Heart left ventricle (tissue), 16 donors: ENCODE measurements at regions not wholly inside any gene's neighbourhood (a gene's known extent, or its start where the extent isn't known, plus 50 kb on each side); places are given as distances from the start of the nearest gene placed in this dataset.

Experiments used
- ATAC-seq, 4 donors: fragments of 200-7000 bp; cut with Tn5 transposase; one replicate each; pipeline ENCODE4 v1.9.1; 2020 to 2022; ENCODE audit warnings: moderate library complexity in 4 of 4, mild to moderate bottlenecking in 3 of 4, moderate number of reproducible peaks in 1 of 4
- DNase-seq, 5 donors: peaks; one replicate each; pipeline ENCODE4 v3.0.0-alpha.2; 2020
- H3K27ac ChIP-seq, 12 donors: fragments of 200-600 bp; sonication (generic) in 4 of 12; one replicate each; pipeline versions ENCODE4 v1.5.0 to v1.8.0; 2016 to 2022; ENCODE audit warnings: mild to moderate bottlenecking in 2 of 12
- H3K27me3 ChIP-seq, 9 donors: fragments of 200-600 bp; sonication (generic) in 2 of 9; one replicate each; pipeline versions ENCODE4 v1.5.1 to v1.8.0; 2016 to 2022; ENCODE audit warnings: mild to moderate bottlenecking in 3 of 9
- H3K36me3 ChIP-seq, 9 donors: fragments of 200-600 bp; sonication (generic) in 2 of 9; one replicate each; pipeline versions ENCODE4 v1.5.0 to v1.8.0; 2018 to 2022; ENCODE audit warnings: mild to moderate bottlenecking in 2 of 9
- H3K4me1 ChIP-seq, 12 donors: fragments of 200-600 bp; sonication (generic) in 4 of 12; one replicate each; pipeline versions ENCODE4 v1.5.0 to v1.8.0; 2016 to 2022; ENCODE audit warnings: mild to moderate bottlenecking in 3 of 12
- H3K4me3 ChIP-seq, 12 donors: fragments of 200-600 bp; sonication (generic) in 4 of 12; one replicate each; pipeline versions ENCODE4 v1.5.0 to v1.8.0; 2017 to 2022; ENCODE audit warnings: mild to moderate bottlenecking in 9 of 12, moderate library complexity in 4 of 12
- H3K9me3 ChIP-seq, 12 donors: fragments of 200-600 bp; sonication (generic) in 4 of 12; one replicate each; pipeline versions ENCODE4 v1.5.0 to v1.8.0; 2016 to 2022; ENCODE audit warnings: mild to moderate bottlenecking in 1 of 12
- CTCF ChIP-seq, 12 donors: fragments of 200-600 bp; sonication (generic) in 4 of 12; IDR thresholded peaks; one replicate each; pipeline versions ENCODE4 v1.5.0 to v1.8.0; 2018 to 2022; ENCODE audit warnings: antibody characterized with exemption in 12 of 12, mild to moderate bottlenecking in 5 of 12
- POLR2A ChIP-seq, 2 donors: fragments of 450-650 bp; IDR thresholded peaks; one replicate each; pipeline ENCODE4 v1.6.1; 2017; ENCODE audit warnings: antibody characterized with exemption in 2 of 2, mild to moderate bottlenecking in 2 of 2, moderate library complexity in 2 of 2
- WGBS, 4 donors: extraction: QIAGEN DNeasy Blood & Tissue Kit in 2 of 4; methylation state at CpG; one replicate each; pipeline versions ENCODE4 v1.1.5 to v1.1.7; 2013 to 2018; 5-methylcytosine and 5-hydroxymethylcytosine counted together
- intact Hi-C, 10 donors: fragments of 100-400 bp; cut with DNase I; formaldehyde crosslinking; loops; one replicate each; pipeline versions ENCODE4 v1.11.1 to v1.14.2; 2022
- donor health status: ischemic (EF 13 %, LVEDD 7.1; RV severe dilation, severe dysfunction).
- donor health status: healthy with polysubstance abuse.
- donor health status: DM: no; HTN: yes; CAD: no.
- donor health status: DM: no; HTN: no; CAD: no.
- donor health status: ischemic (EF 25% LVEDD 6.9; RV normal size, moderate dysfunction).
- donor health status: ischemic (EF 25% LVEDD 5.7; RV mildly dilated, moderate dysfunction).
- donor health status: healthy.
- donor health status: DM: yes; HTN: yes; CAD: no.
- donor health status: ischemic (EF 35%, LVEDD 5.7; RV mildly dilated, moderate dysfunction).
- donor health status: nonischemic (EF 11% LVEDD 7.7; RV severe dilation, severe dysfunction).
- donor health status: DM: yes; HTN: yes; CAD: no.
- donor health status: PGD.
- donor health status: ischemic (EF 29% LVEDD 5.4; RV normal size, mild dysfunction).
- donor health status: nonischemic (EF 23%, LVEDD 6.1; RV moderate dilation, normal function).

GRCh38 chr5:89270901-89271300 is 387.9 kb upstream of the MEF2C start:
- Histone ChIP-seq H3K9me3 (no peaks in the 10 kb centered on the region), H3K27ac (no peak overlapping the region), H3K36me3 (no peaks in the 10 kb centered on the region), H3K4me3 (no peak overlapping the region), H3K27me3 (no peaks in the 10 kb centered on the region), H3K4me1 (peaks cover 0 to 5% (median 0%) of the 10 kb centered on the region in 12 donors)
- no peak for TF ChIP-seq CTCF (IDR thresholded peaks at IDR 0.05)
- TF ChIP-seq POLR2A (IDR thresholded peaks at IDR 0.05): no peak
- 75 to 79% (median 77%) methylated on average over 5 of the region's 5 CpGs for WGBS, 4 donors
- ATAC-seq: peak in 1 of 4 donors; percentile 54
- DNase-seq: no peak
- intact Hi-C loops: no loop called here

- Histone ChIP-seq H3K27ac (no peak overlapping the region), H3K9me3 (no peaks in the 10 kb centered on the region), H3K27me3 (no peaks in the 10 kb centered on the region), H3K36me3 (no peaks in the 10 kb centered on the region), H3K4me3 (no peak overlapping the region), H3K4me1 (peaks cover 0 to 5% (median 0%) of the 10 kb centered on the region in 12 donors)
- intact Hi-C loops: no loop called here
- TF ChIP-seq POLR2A (IDR thresholded peaks at IDR 0.05) (no peak), CTCF (IDR thresholded peaks at IDR 0.05) (no peak)
- WGBS, 4 donors: 92 to 96% (median 93%) methylated on average over 6 of the region's 6 CpGs
- ATAC-seq (no peak), DNase-seq (no peak)
These were observed 386.7 kb upstream of the MEF2C start for GRCh38 chr5:89269721-89270120.

- no peaks in the 10 kb centered on the region for H3K27me3 ChIP-seq
- peaks cover 0 to 5% (median 0%) of the 10 kb centered on the region in 12 donors for H3K4me1 ChIP-seq
- no peaks in the 10 kb centered on the region for H3K9me3 ChIP-seq
- DNase-seq: no peak
- H3K27ac ChIP-seq: peak overlapping the region in 1 of 12 donors; percentile 50
- no peak overlapping the region for H3K4me3 ChIP-seq
- intact Hi-C loops: no loop called here
- no peaks in the 10 kb centered on the region for H3K36me3 ChIP-seq
- ATAC-seq: no peak
- WGBS, 4 donors: 67 to 80% (median 76%) methylated on average over 4 of the region's 4 CpGs
- TF ChIP-seq CTCF (IDR thresholded peaks at IDR 0.05) (no peak), POLR2A (IDR thresholded peaks at IDR 0.05) (no peak)
These were observed 385.5 kb upstream of the MEF2C start for GRCh38 chr5:89268460-89268859.

- Histone ChIP-seq H3K4me1 (peaks cover 0 to 5% (median 0%) of the 10 kb centered on the region in 12 donors), H3K4me3 (no peak overlapping the region), H3K27me3 (no peaks in the 10 kb centered on the region), H3K36me3 (no peaks in the 10 kb centered on the region), H3K27ac (peak overlapping the region in 1 of 12 donors; percentile 50), H3K9me3 (no peaks in the 10 kb centered on the region)
- TF ChIP-seq CTCF (IDR thresholded peaks at IDR 0.05): no peak
- TF ChIP-seq POLR2A (IDR thresholded peaks at IDR 0.05): no peak
- intact Hi-C loops: no loop called here
- DNase-seq (no peak), ATAC-seq (no peak)
- 88 to 91% (median 91%) methylated on average over 2 of the region's 2 CpGs for WGBS, 4 donors
These were observed 384.8 kb upstream of the MEF2C start for GRCh38 chr5:89267788-89268187.
